ENCODE measurements at regions not wholly inside any gene's neighbourhood (a gene's known extent, or its start where the extent isn't known, plus 50 kb on each side); places are given as distances from the start of the nearest gene placed in this dataset.

GRCh38 chr9:79778581-79778980, 206.8 kb downstream of the TLE4 start:
- no peak for DNase-seq (ENCODE audit: low read depth in 1 of 2, low spot score in 1 of 2)

GRCh38 chr9:79776581-79776980, 204.8 kb downstream of the TLE4 start:
- no peak for DNase-seq (ENCODE audit: low read depth in 1 of 2, low spot score in 1 of 2)

Data from activated T-helper 1 cell treated with anti-CD3 and anti-CD28 coated beads, Interleukin-2, amount 50 U/mL, for 16 hours (primary cell).